ENCODE measurements at regions not wholly inside any gene's neighbourhood (a gene's known extent, or its start where the extent isn't known, plus 50 kb on each side); places are given as distances from the start of the nearest gene placed in this dataset.

DNA sequence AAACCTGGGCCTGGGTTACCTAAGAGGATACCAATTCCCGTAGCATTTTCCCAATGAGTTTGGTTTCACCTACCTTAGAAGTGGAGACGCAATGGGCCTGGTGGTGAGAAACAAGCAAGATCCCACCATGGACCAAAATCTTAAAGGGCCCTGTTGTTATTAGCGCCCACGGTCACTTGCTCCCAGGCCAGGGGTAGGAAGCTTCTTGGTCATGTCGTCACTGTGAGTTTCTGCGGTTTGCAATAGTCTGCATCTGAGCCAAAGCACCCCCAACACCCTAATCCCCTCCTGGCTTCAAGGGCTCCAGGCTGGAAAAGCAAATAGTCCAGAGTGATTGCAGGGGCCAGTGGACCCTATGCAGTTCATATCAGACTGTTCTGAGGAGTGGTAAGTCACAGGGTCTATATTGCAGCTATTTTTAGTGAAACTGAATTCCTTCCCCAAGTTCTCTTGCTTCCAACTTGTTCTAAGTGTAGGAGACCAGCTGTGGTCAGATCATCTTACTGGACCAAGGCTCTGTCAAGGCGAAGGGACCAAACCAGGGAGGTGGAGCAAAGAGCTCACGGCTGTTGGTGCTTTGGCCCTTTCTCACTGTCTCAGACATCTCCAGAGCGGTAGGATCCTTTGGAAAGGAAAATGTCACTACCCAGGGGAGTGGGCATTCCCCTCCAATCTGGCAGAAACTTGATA, 307.9 kb upstream of the F9 start:
- no peaks in the 10 kb centered on the region for H3K9me3 ChIP-seq (ENCODE audit: low read length)
- TF ChIP-seq, protein P1, sequence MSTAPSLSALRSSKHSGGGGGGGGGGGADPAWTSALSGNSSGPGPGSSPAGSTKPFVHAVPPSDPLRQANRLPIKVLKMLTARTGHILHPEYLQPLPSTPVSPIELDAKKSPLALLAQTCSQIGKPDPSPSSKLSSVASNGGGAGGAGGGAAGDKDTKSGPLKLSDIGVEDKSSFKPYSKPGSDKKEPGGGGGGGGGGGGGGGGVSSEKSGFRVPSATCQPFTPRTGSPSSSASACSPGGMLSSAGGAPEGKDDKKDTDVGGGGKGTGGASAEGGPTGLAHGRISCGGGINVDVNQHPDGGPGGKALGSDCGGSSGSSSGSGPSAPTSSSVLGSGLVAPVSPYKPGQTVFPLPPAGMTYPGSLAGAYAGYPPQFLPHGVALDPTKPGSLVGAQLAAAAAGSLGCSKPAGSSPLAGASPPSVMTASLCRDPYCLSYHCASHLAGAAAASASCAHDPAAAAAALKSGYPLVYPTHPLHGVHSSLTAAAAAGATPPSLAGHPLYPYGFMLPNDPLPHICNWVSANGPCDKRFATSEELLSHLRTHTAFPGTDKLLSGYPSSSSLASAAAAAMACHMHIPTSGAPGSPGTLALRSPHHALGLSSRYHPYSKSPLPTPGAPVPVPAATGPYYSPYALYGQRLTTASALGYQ (CRISPR knock-in tag; IDR thresholded peaks at IDR 0.05), result no peak
- TF ChIP-seq ZNF776 (CRISPR knock-in tag; IDR thresholded peaks at IDR 0.05) (no peak), ZNF792 (CRISPR knock-in tag; IDR thresholded peaks at IDR 0.05) (no peak), ZFP41 (CRISPR knock-in tag; IDR thresholded peaks at IDR 0.05; ENCODE audit: borderline replicate concordance) (no peak), ZNF333 (CRISPR knock-in tag; IDR thresholded peaks at IDR 0.05; ENCODE audit: borderline replicate concordance) (no peak), NRL (CRISPR knock-in tag; IDR thresholded peaks at IDR 0.05; ENCODE audit: borderline replicate concordance) (no peak), SMYD3 (CRISPR knock-in tag; IDR thresholded peaks at IDR 0.05) (no peak)
- TF ChIP-seq, protein P2, sequence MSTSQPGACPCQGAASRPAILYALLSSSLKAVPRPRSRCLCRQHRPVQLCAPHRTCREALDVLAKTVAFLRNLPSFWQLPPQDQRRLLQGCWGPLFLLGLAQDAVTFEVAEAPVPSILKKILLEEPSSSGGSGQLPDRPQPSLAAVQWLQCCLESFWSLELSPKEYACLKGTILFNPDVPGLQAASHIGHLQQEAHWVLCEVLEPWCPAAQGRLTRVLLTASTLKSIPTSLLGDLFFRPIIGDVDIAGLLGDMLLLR (CRISPR knock-in tag; IDR thresholded peaks at IDR 0.05), result no peak
- TF ChIP-seq, protein P3, sequence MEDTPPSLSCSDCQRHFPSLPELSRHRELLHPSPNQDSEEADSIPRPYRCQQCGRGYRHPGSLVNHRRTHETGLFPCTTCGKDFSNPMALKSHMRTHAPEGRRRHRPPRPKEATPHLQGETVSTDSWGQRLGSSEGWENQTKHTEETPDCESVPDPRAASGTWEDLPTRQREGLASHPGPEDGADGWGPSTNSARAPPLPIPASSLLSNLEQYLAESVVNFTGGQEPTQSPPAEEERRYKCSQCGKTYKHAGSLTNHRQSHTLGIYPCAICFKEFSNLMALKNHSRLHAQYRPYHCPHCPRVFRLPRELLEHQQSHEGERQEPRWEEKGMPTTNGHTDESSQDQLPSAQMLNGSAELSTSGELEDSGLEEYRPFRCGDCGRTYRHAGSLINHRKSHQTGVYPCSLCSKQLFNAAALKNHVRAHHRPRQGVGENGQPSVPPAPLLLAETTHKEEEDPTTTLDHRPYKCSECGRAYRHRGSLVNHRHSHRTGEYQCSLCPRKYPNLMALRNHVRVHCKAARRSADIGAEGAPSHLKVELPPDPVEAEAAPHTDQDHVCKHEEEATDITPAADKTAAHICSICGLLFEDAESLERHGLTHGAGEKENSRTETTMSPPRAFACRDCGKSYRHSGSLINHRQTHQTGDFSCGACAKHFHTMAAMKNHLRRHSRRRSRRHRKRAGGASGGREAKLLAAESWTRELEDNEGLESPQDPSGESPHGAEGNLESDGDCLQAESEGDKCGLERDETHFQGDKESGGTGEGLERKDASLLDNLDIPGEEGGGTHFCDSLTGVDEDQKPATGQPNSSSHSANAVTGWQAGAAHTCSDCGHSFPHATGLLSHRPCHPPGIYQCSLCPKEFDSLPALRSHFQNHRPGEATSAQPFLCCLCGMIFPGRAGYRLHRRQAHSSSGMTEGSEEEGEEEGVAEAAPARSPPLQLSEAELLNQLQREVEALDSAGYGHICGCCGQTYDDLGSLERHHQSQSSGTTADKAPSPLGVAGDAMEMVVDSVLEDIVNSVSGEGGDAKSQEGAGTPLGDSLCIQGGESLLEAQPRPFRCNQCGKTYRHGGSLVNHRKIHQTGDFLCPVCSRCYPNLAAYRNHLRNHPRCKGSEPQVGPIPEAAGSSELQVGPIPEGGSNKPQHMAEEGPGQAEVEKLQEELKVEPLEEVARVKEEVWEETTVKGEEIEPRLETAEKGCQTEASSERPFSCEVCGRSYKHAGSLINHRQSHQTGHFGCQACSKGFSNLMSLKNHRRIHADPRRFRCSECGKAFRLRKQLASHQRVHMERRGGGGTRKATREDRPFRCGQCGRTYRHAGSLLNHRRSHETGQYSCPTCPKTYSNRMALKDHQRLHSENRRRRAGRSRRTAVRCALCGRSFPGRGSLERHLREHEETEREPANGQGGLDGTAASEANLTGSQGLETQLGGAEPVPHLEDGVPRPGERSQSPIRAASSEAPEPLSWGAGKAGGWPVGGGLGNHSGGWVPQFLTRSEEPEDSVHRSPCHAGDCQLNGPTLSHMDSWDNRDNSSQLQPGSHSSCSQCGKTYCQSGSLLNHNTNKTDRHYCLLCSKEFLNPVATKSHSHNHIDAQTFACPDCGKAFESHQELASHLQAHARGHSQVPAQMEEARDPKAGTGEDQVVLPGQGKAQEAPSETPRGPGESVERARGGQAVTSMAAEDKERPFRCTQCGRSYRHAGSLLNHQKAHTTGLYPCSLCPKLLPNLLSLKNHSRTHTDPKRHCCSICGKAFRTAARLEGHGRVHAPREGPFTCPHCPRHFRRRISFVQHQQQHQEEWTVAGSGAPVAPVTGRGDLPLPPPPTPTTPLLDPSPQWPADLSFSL (CRISPR knock-in tag; IDR thresholded peaks at IDR 0.05), result no peak
- TF ChIP-seq, protein P4, sequence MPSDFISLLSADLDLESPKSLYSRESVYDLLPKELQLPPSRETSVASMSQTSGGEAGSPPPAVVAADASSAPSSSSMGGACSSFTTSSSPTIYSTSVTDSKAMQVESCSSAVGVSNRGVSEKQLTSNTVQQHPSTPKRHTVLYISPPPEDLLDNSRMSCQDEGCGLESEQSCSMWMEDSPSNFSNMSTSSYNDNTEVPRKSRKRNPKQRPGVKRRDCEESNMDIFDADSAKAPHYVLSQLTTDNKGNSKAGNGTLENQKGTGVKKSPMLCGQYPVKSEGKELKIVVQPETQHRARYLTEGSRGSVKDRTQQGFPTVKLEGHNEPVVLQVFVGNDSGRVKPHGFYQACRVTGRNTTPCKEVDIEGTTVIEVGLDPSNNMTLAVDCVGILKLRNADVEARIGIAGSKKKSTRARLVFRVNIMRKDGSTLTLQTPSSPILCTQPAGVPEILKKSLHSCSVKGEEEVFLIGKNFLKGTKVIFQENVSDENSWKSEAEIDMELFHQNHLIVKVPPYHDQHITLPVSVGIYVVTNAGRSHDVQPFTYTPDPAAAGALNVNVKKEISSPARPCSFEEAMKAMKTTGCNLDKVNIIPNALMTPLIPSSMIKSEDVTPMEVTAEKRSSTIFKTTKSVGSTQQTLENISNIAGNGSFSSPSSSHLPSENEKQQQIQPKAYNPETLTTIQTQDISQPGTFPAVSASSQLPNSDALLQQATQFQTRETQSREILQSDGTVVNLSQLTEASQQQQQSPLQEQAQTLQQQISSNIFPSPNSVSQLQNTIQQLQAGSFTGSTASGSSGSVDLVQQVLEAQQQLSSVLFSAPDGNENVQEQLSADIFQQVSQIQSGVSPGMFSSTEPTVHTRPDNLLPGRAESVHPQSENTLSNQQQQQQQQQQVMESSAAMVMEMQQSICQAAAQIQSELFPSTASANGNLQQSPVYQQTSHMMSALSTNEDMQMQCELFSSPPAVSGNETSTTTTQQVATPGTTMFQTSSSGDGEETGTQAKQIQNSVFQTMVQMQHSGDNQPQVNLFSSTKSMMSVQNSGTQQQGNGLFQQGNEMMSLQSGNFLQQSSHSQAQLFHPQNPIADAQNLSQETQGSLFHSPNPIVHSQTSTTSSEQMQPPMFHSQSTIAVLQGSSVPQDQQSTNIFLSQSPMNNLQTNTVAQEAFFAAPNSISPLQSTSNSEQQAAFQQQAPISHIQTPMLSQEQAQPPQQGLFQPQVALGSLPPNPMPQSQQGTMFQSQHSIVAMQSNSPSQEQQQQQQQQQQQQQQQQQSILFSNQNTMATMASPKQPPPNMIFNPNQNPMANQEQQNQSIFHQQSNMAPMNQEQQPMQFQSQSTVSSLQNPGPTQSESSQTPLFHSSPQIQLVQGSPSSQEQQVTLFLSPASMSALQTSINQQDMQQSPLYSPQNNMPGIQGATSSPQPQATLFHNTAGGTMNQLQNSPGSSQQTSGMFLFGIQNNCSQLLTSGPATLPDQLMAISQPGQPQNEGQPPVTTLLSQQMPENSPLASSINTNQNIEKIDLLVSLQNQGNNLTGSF (CRISPR knock-in tag; IDR thresholded peaks at IDR 0.05), result no peak
- H3K4me3 ChIP-seq (replicated peaks in 1 of 3; ENCODE audit: insufficient read depth in 1 of 3, low read depth in 2 of 3, low read length in 3 of 3), result no peak overlapping the region
- intact Hi-C loops (cut with micrococcal nuclease; ENCODE audit: unreplicated experiment), result no loop called here
- H3K27ac ChIP-seq (ENCODE audit: extremely low read length, insufficient read depth, low read length), result no peak overlapping the region
- 0% methylated on average over 2 of the region's 9 CpGs for WGBS (ENCODE audit: low lambda C conversion rate)
- H3K79me2 ChIP-seq (ENCODE audit: insufficient read depth, low read length), result no peaks in the 10 kb centered on the region
- no TSS peak for BruUV-seq (replicated peaks)
- H2AFZ ChIP-seq (ENCODE audit: low read length), result no peak overlapping the region
- FAIRE-seq (no peak), DNase-seq (ENCODE audit: low spot score) (no peak), ATAC-seq (no peak)
- in situ Hi-C loops (cut with HindIII; ENCODE audit: extremely low pct_ligation_motif_present, low pct_unique_long_range_greater_than_20kb), result no loop called here
- H3K4me2 ChIP-seq (ENCODE audit: low read depth, low read length), result no peak overlapping the region
- no peaks in the 10 kb centered on the region for H4K20me1 ChIP-seq (ENCODE audit: insufficient read depth, low read length)
- ChIA-PET POLR2A (no interaction called here), CTCF (ENCODE audit: low intra/inter-chr PET ratio, low total read pairs) (no interaction called here)
- no peak overlapping the region for H3K9ac ChIP-seq (ENCODE audit: insufficient read depth, low read depth, low read length)
- no peaks in the 10 kb centered on the region for H3K36me3 ChIP-seq (replicated peaks in 1 of 2; ENCODE audit: control insufficient read depth in 1 of 2, insufficient read depth in 2 of 2, low read length in 2 of 2)
- H3K27me3 ChIP-seq (ENCODE audit: control insufficient read depth in 1 of 2, insufficient read depth in 2 of 2, low read length in 2 of 2), result no peaks in the 10 kb centered on the region
- no peaks in the 10 kb centered on the region for H3K4me1 ChIP-seq (ENCODE audit: insufficient read depth, low read length)

Data from HepG2 (cell line).